Trophoblast cell (in vitro differentiated cells and primary cell): ENCODE measurements at regions not wholly inside any gene's neighbourhood (a gene's known extent, or its start where the extent isn't known, plus 50 kb on each side); places are given as distances from the start of the nearest gene placed in this dataset.
A peak's percentile ranks its signal among the peaks of the same experiment; 100 is the strongest.
"Not testable (repeated sequence)": the region's sequence is repeated elsewhere in the genome, so short reads cannot be mapped to it uniquely, and the experiment has no call there.

Experiments used
- DNase-seq, 2 donors: peaks; one replicate each; pipeline ENCODE4 v3.0.0-alpha.2; 2016
- H2AFZ ChIP-seq: 2 replicates; pipeline ENCODE4 v1.6.1; 2013; ENCODE audit warnings: low read length, moderate library complexity, mild to moderate bottlenecking; ENCODE audit not compliant: insufficient read depth, poor library complexity
- H2AK5ac ChIP-seq: 2 replicates; pipeline ENCODE4 v1.6.1; 2013; ENCODE audit warnings: mild to moderate bottlenecking, low read length
- H2BK120ac ChIP-seq: 2 replicates; pipeline ENCODE4 v1.6.1; 2013; ENCODE audit warnings: low read length, mild to moderate bottlenecking, moderate library complexity; ENCODE audit not compliant: insufficient read depth, poor library complexity
- H2BK12ac ChIP-seq: 2 replicates; pipeline ENCODE4 v1.6.1; 2013; ENCODE audit warnings: mild to moderate bottlenecking, low read length, moderate library complexity
- H2BK5ac ChIP-seq: 2 replicates; pipeline ENCODE4 v1.6.1; 2013; ENCODE audit warnings: low read length, low read depth, moderate library complexity, mild to moderate bottlenecking; ENCODE audit not compliant: poor library complexity
- H3K14ac ChIP-seq: 2 replicates; pipeline ENCODE4 v1.6.1; 2013; ENCODE audit warnings: mild to moderate bottlenecking, low read length
- H3K18ac ChIP-seq: 2 replicates; pipeline ENCODE4 v1.6.1; 2013; ENCODE audit warnings: mild to moderate bottlenecking, low read length
- H3K23ac ChIP-seq: 2 replicates; pipeline ENCODE4 v1.6.1; 2013; ENCODE audit warnings: low read length
- H3K27ac ChIP-seq: 2 replicates; pipeline ENCODE4 v1.5.1; 2013; ENCODE audit warnings: low read depth, mild to moderate bottlenecking, inconsistent platforms, low read length, moderate library complexity
- H3K27me3 ChIP-seq: 2 replicates; pipeline ENCODE4 v1.6.1; 2013; ENCODE audit warnings: inconsistent platforms, mild to moderate bottlenecking, low read length, moderate library complexity; ENCODE audit not compliant: insufficient read depth
- H3K36me3 ChIP-seq, 2 experiments: 1 replicate in 1 of 2; 2 replicates in 1 of 2; pipeline ENCODE4 v1.6.1; 2013; ENCODE audit warnings: low read length in 2 of 2, mild to moderate bottlenecking in 2 of 2, moderate library complexity in 1 of 2; ENCODE audit not compliant: insufficient read depth in 2 of 2, control insufficient read depth in 1 of 2
- H3K4ac ChIP-seq: 2 replicates; pipeline ENCODE4 v1.6.1; 2013; ENCODE audit warnings: low read depth, mild to moderate bottlenecking, low read length, moderate library complexity
- H3K4me1 ChIP-seq, 2 experiments: 1 replicate in 1 of 2; 2 replicates in 1 of 2; pipeline ENCODE4 v1.6.1; 2013; ENCODE audit warnings: low read length in 2 of 2, mild to moderate bottlenecking in 2 of 2, moderate library complexity in 1 of 2; ENCODE audit not compliant: insufficient read depth in 2 of 2, control insufficient read depth in 1 of 2
- H3K4me2 ChIP-seq: 2 replicates; pipeline ENCODE4 v1.6.1; 2013; ENCODE audit warnings: inconsistent platforms, mild to moderate bottlenecking, low read length, moderate library complexity
- H3K4me3 ChIP-seq: 2 replicates; pipeline ENCODE4 v1.5.1; 2013; ENCODE audit warnings: mild to moderate bottlenecking, low read depth, low read length, inconsistent platforms
- H3K79me1 ChIP-seq: one replicate; pipeline ENCODE4 v1.6.1; 2013; ENCODE audit warnings: low read length
- H3K79me2 ChIP-seq: 2 replicates; pipeline ENCODE4 v1.6.1; 2013; ENCODE audit warnings: low read length, mild to moderate bottlenecking; ENCODE audit not compliant: control insufficient read depth, insufficient read depth, poor library complexity
- H3K9ac ChIP-seq: 2 replicates; pipeline ENCODE4 v1.6.1; 2013; ENCODE audit warnings: mild to moderate bottlenecking, low read length
- H3K9me3 ChIP-seq: 2 replicates; pipeline ENCODE4 v1.6.1; 2013; ENCODE audit warnings: low read depth, mild to moderate bottlenecking, control low read depth, inconsistent platforms, low read length; ENCODE audit not compliant: insufficient read depth
- H4K12ac ChIP-seq: 2 replicates; pipeline ENCODE4 v1.6.1; 2013; ENCODE audit warnings: low read depth, mild to moderate bottlenecking, low read length, moderate library complexity
- H4K8ac ChIP-seq: 2 replicates; pipeline ENCODE4 v1.6.1; 2013; ENCODE audit warnings: low read depth, mild to moderate bottlenecking, low read length, moderate library complexity
- H4K91ac ChIP-seq: one replicate; pipeline ENCODE4 v1.6.1; 2013; ENCODE audit warnings: low read depth, mild to moderate bottlenecking, low read length, moderate library complexity
- WGBS: extraction: QIAGEN DNeasy Blood & Tissue Kit; methylation state at CpG from one replicate; pipeline ENCODE4 v1.1.7; 2013; ENCODE audit warnings: missing lambda C conversion rate; ENCODE audit not compliant: insufficient read length, insufficient coverage; ENCODE audit errors: extremely low coverage; 5-methylcytosine and 5-hydroxymethylcytosine counted together

- H3K9me3 ChIP-seq, H4K8ac ChIP-seq, H3K27ac ChIP-seq, H4K12ac ChIP-seq, H3K4me3 ChIP-seq, H2BK5ac ChIP-seq, H3K79me2 ChIP-seq, H3K18ac ChIP-seq, H2BK12ac ChIP-seq, H3K36me3 ChIP-seq, H3K9ac ChIP-seq, H3K79me1 ChIP-seq, H3K4me1 ChIP-seq, H4K91ac ChIP-seq, H3K27me3 ChIP-seq, H3K4ac ChIP-seq, H2AFZ ChIP-seq, H3K14ac ChIP-seq, DNase-seq, H2BK120ac ChIP-seq, H2AK5ac ChIP-seq, H3K23ac ChIP-seq, H3K4me2 ChIP-seq: not testable (repeated sequence)
- WGBS: no CpG with 5 or more reads among the region's 8 CpGs
These were observed 258.6 kb upstream of the GOT2 start for GRCh38 chr16:58992755-58993154.

GRCh38 chr16:58983181-58983965 lies 249.3 kb upstream of the GOT2 start:
- H3K9me3 ChIP-seq, DNase-seq, H3K79me1 ChIP-seq, H4K91ac ChIP-seq, H3K4me3 ChIP-seq, H4K12ac ChIP-seq, H3K79me2 ChIP-seq, H2BK120ac ChIP-seq, H2BK12ac ChIP-seq, H3K27ac ChIP-seq, H3K4ac ChIP-seq, H3K14ac ChIP-seq, H3K27me3 ChIP-seq, H2AK5ac ChIP-seq, H4K8ac ChIP-seq, H3K4me2 ChIP-seq, H2AFZ ChIP-seq, H3K9ac ChIP-seq, H3K36me3 ChIP-seq, H2BK5ac ChIP-seq, H3K23ac ChIP-seq, H3K18ac ChIP-seq, H3K4me1 ChIP-seq: not testable (repeated sequence)
- no CpG with 5 or more reads among the region's 19 CpGs for WGBS

GRCh38 chr16:58970775-58971174 lies 236.7 kb upstream of the GOT2 start:
- Histone ChIP-seq H3K23ac (no peak overlapping the region), H3K4ac (no peak overlapping the region), H3K79me1 (peaks cover 2% of the 10 kb centered on the region), H3K14ac (no peak overlapping the region), H2BK120ac (no peak overlapping the region), H3K9me3 (no peaks in the 10 kb centered on the region), H2BK12ac (no peak overlapping the region), H3K79me2 (no peaks in the 10 kb centered on the region), H4K8ac (no peak overlapping the region), H3K27ac (no peak overlapping the region), H3K4me1 (no peaks in the 10 kb centered on the region), H4K91ac (no peak overlapping the region), H2BK5ac (no peak overlapping the region), H3K4me3 (no peak overlapping the region), H2AK5ac (no peak overlapping the region), H2AFZ (no peak overlapping the region), H4K12ac (no peak overlapping the region), H3K27me3 (no peaks in the 10 kb centered on the region), H3K9ac (no peak overlapping the region), H3K18ac (no peak overlapping the region), H3K4me2 (no peak overlapping the region), H3K36me3 (no peaks in the 10 kb centered on the region)
- WGBS: no CpG with 5 or more reads among the region's 1 CpG
- DNase-seq: peak in 1 of 2 donors; percentile 1

GRCh38 chr16:58963479-58963878 lies 229.4 kb upstream of the GOT2 start:
- Histone ChIP-seq H2BK12ac (no peak overlapping the region), H2BK120ac (no peak overlapping the region)
- WGBS: no CpG with 5 or more reads among the region's 3 CpGs

More at GRCh38 chr16:58963479-58963878, 229.4 kb upstream of the GOT2 start:
- Histone ChIP-seq H3K36me3 (no peaks in the 10 kb centered on the region), H4K91ac (no peak overlapping the region), H4K8ac (no peak overlapping the region), H3K9ac (no peak overlapping the region), H3K27me3 (no peaks in the 10 kb centered on the region), H2BK5ac (no peak overlapping the region), H3K4me3 (no peak overlapping the region), H2AK5ac (no peak overlapping the region), H3K4ac (no peak overlapping the region), H3K14ac (no peak overlapping the region), H4K12ac (no peak overlapping the region), H3K79me1 (no peaks in the 10 kb centered on the region), H3K4me1 (no peaks in the 10 kb centered on the region), H3K27ac (no peak overlapping the region), H3K4me2 (no peak overlapping the region), H3K18ac (no peak overlapping the region), H3K23ac (no peak overlapping the region), H2AFZ (no peak overlapping the region), H3K79me2 (no peaks in the 10 kb centered on the region), H3K9me3 (no peaks in the 10 kb centered on the region)
- no peak for DNase-seq
